ENCODE measurements at regions not wholly inside any gene's neighbourhood (a gene's known extent, or its start where the extent isn't known, plus 50 kb on each side); places are given as distances from the start of the nearest gene placed in this dataset.
A peak's percentile ranks its signal among the peaks of the same experiment; 100 is the strongest.

DNA sequence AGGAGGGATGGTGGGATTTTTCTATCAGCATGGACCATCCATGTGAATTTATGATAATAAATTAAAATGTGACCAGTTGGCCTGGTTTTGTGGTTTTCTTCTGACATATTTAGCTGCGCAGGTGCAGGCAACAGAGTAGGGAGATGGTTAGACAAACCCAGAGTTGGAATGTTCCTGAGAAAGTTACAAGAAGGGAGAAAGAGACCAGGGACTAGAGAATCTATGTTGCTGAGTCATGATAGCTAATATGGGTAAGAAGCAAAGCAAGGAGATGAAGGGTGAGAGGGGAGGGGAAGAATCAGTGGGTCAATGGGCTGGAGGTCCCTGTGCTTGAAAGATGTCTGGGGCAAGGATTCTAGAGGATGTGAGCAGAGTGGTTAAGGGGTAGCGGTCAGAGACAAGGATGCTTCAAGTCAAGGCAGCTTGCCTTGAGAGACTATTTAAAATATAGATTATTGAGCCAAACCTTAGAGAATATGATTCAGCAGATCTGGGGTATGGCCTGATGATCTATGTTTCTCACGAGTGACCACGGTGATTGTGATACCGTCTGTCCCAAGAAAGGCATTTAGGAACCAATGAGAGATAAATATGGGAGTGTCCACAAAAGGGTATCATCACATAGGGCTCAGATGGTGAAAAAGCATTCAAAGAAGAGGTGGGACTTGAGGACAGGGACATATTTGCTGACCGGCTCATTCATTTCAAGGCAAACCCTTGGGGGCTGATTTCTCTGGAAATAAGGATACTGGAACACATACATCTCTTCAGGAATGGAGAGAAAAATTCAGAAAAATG lies 219.7 kb upstream of the PLD5 start:
- Mint-ChIP-seq H3K4me1 (peaks cover 7% of the 10 kb centered on the region), H3K4me3 (no peak overlapping the region), H3K9me3 (peaks cover 9% of the 10 kb centered on the region), H3K36me3 (peaks cover 11% of the 10 kb centered on the region), H3K27me3 (no peaks in the 10 kb centered on the region), H3K27ac (no peak overlapping the region)
- ATAC-seq = no peak

DNA sequence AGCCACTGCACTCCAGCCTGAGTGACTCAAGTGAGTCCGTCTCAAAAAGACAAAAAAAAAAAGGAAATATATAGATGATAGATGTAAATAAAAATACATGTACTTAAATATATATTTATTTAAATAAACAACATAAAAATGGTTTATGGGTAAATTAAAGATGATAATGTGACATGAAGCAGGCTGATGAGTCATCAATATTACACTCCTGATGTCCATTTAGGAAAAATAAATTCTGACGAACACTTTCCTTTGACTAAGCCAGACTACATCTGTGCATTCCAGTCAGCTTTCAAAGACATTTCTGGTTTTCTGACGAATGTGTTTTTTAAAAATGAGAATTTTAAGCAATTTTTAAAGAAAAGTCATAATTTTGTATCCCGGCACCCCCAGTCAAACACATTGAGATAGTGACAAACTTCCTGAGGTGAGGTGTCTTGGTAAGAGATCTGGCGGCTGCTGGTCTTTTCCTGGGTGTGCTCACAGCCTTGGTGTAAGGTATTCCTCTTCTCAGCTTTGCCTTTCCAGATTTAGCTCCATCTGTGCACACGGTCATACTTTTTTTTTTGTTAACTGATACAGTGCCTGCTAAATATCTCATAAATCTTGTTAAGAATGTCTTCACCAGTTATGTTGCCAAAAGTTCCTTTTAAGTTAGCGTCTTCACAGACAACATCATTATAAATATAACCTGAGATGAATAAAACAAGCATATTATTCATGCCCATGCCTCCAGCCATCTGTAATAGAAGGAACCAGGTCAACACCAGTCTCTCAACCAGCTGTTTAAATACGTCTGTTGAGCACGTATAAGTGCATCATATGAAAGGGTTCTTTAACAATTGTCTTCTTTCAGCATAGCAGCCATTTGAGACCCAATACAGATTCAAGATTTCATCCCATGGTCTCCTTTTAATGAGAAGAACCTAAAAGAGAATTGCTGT lies 214.5 kb upstream of the PLD5 start:
- Mint-ChIP-seq H3K9me3 (peaks cover 9% of the 10 kb centered on the region), H3K27me3 (no peaks in the 10 kb centered on the region), H3K36me3 (peaks cover 11% of the 10 kb centered on the region), H3K4me3 (no peak overlapping the region), H3K27ac (no peak overlapping the region), H3K4me1 (peaks cover 7% of the 10 kb centered on the region)
- no peak for ATAC-seq

- H3K4me1 Mint-ChIP-seq = no peaks in the 10 kb centered on the region
- H3K36me3 Mint-ChIP-seq = peaks cover 6% of the 10 kb centered on the region
- ATAC-seq = no peak
- H3K27ac Mint-ChIP-seq = no peak overlapping the region
- H3K4me3 Mint-ChIP-seq = no peak overlapping the region
- H3K9me3 Mint-ChIP-seq = peaks cover 6% of the 10 kb centered on the region
- H3K27me3 Mint-ChIP-seq = no peaks in the 10 kb centered on the region
Measured at GRCh38 chr1:242736611-242737010, 212.1 kb upstream of the PLD5 start.

DNA sequence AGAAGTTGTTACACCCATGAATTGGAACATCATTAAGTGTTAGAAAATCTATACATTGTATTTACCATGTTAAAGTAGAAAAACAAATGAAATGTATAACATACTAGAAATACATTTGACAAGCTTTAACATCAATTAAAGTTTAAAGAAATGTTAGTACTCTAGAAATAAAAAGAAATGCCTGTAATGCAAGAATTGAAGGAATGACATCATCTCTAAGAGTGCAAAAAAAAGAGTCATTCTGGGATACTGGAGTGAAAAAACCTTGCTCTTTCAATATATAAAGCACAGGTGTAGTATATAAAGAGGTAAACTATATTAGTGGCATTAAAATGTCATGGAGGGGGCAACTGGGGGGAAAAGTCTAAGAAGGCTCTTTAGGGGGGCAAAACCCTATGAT lies 210.8 kb upstream of the PLD5 start:
- Mint-ChIP-seq H3K4me3 (no peak overlapping the region), H3K27me3 (no peaks in the 10 kb centered on the region), H3K27ac (no peak overlapping the region), H3K9me3 (no peaks in the 10 kb centered on the region), H3K4me1 (no peaks in the 10 kb centered on the region), H3K36me3 (no peaks in the 10 kb centered on the region)
- no peak for ATAC-seq

- H3K27ac Mint-ChIP-seq = no peak overlapping the region
- no peaks in the 10 kb centered on the region for H3K4me1 Mint-ChIP-seq
- H3K27me3 Mint-ChIP-seq = no peaks in the 10 kb centered on the region
- no peak for ATAC-seq
- no peaks in the 10 kb centered on the region for H3K36me3 Mint-ChIP-seq
- H3K4me3 Mint-ChIP-seq = no peak overlapping the region
- no peaks in the 10 kb centered on the region for H3K9me3 Mint-ChIP-seq
Measured at GRCh38 chr1:242731446-242731845, 206.9 kb upstream of the PLD5 start.

GRCh38 chr1:242728696-242729095 lies 204.2 kb upstream of the PLD5 start:
- Mint-ChIP-seq H3K4me3 (no peak overlapping the region), H3K36me3 (no peaks in the 10 kb centered on the region), H3K27me3 (no peaks in the 10 kb centered on the region), H3K9me3 (no peaks in the 10 kb centered on the region), H3K27ac (no peak overlapping the region), H3K4me1 (no peaks in the 10 kb centered on the region)
- no peak for ATAC-seq

DNA sequence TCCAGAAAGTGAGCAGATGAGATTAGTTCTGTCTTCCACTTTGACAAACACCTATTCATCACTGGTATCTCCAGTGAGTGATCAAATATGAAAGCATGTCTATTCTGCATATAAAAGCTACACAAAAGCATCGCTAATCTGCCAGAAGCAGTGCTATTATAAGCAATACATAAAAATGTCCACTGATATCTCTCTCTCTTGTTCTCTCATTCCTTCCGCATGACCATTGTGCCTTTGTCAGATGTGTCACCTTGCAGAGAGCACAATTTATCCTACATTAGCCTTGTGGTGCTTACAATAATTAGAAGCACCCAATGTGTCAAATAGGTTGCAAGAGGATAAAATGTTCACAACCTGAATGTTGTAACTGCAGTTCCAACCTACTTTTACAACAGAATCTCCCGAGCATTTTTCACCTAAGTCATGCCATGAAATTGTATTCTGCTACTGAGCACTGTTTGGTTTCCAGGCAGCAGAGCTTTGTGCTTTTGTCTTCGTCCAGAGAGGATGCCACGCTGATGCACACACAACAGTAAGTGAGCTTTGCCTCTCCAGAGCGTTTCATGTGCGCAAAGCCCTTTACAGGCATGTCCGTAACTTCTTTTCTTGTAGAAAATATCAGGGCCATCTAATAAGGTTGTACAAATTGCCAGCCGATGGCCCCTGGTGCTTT lies 198.7 kb upstream of the PLD5 start:
- no peak for ATAC-seq
- Mint-ChIP-seq H3K27ac (no peak overlapping the region), H3K4me3 (no peak overlapping the region), H3K9me3 (peaks cover 15% of the 10 kb centered on the region), H3K27me3 (no peaks in the 10 kb centered on the region), H3K4me1 (no peaks in the 10 kb centered on the region), H3K36me3 (no peaks in the 10 kb centered on the region)

- no peaks in the 10 kb centered on the region for H3K36me3 Mint-ChIP-seq
- no peak overlapping the region for H3K27ac Mint-ChIP-seq
- H3K27me3 Mint-ChIP-seq = peaks cover 10% of the 10 kb centered on the region
- peaks cover 19% of the 10 kb centered on the region for H3K9me3 Mint-ChIP-seq
- no peak for ATAC-seq
- no peak overlapping the region for H3K4me3 Mint-ChIP-seq
- no peaks in the 10 kb centered on the region for H3K4me1 Mint-ChIP-seq
Measured at GRCh38 chr1:242718967-242719366, 194.5 kb upstream of the PLD5 start.

GRCh38 chr1:242712248-242712647 lies 187.8 kb upstream of the PLD5 start:
- H3K27me3 Mint-ChIP-seq = peaks cover 10% of the 10 kb centered on the region
- peaks cover 5% of the 10 kb centered on the region for H3K9me3 Mint-ChIP-seq
- no peak for ATAC-seq
- no peaks in the 10 kb centered on the region for H3K4me1 Mint-ChIP-seq
- no peak overlapping the region for H3K27ac Mint-ChIP-seq
- H3K36me3 Mint-ChIP-seq = no peaks in the 10 kb centered on the region
- H3K4me3 Mint-ChIP-seq = no peak overlapping the region

GRCh38 chr1:242710847-242711246 lies 186.3 kb upstream of the PLD5 start:
- peaks cover 5% of the 10 kb centered on the region for H3K9me3 Mint-ChIP-seq
- H3K36me3 Mint-ChIP-seq = no peaks in the 10 kb centered on the region
- H3K27ac Mint-ChIP-seq = no peak overlapping the region
- H3K27me3 Mint-ChIP-seq = peaks cover 10% of the 10 kb centered on the region
- H3K4me1 Mint-ChIP-seq = no peaks in the 10 kb centered on the region
- no peak for ATAC-seq
- no peak overlapping the region for H3K4me3 Mint-ChIP-seq

DNA sequence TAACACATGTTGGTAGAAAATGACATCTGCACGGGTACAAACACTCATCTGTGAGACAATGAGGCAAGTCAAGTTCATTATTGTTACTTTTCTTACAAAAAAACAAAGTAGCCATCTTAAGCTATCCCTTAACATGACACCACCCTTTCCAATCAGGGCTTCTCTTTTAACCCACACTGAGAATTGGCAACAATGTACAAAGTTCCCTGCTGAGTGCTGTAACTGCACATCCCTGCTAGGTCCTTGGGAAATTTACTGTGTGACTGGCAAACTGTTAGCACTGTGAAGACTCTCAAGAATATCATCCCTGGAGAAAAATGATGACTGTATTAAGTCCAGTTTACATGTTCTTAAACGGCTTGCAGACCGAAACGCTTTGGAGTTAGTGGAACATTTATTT lies 185.8 kb upstream of the PLD5 start:
- Mint-ChIP-seq H3K27me3 (peaks cover 10% of the 10 kb centered on the region), H3K9me3 (peaks cover 5% of the 10 kb centered on the region), H3K36me3 (no peaks in the 10 kb centered on the region), H3K4me1 (no peaks in the 10 kb centered on the region), H3K4me3 (no peak overlapping the region), H3K27ac (no peak overlapping the region)
- no peak for ATAC-seq

- no peaks in the 10 kb centered on the region for H3K9me3 Mint-ChIP-seq
- no peak for ATAC-seq
- H3K4me3 Mint-ChIP-seq = no peak overlapping the region
- no peaks in the 10 kb centered on the region for H3K4me1 Mint-ChIP-seq
- H3K27ac Mint-ChIP-seq = no peak overlapping the region
- no peaks in the 10 kb centered on the region for H3K36me3 Mint-ChIP-seq
- peaks cover 9% of the 10 kb centered on the region for H3K27me3 Mint-ChIP-seq
Measured at GRCh38 chr1:242703467-242703866, 179.0 kb upstream of the PLD5 start.

DNA sequence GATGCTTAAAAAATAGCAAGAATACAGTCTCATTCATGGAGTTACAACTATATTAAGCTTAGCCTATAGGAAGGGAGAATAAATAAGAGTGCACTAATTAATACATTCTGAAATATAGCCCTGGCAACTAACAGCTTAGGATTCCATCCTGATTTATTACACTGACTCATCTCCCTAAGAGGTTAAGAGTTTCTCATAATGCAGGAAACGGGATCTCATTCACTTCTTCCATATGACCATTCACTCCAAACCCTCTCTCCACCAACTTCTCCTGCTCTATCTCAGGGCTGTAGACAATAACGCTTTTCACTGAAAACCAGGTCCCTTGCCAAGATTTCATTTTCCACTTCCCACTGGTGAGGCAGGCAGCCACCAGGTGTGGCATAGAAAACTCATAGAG lies 168.5 kb upstream of the PLD5 start:
- no peaks in the 10 kb centered on the region for H3K9me3 Mint-ChIP-seq
- H3K27me3 Mint-ChIP-seq = no peaks in the 10 kb centered on the region
- H3K4me1 Mint-ChIP-seq = peaks cover 11% of the 10 kb centered on the region
- ATAC-seq = no peak
- no peaks in the 10 kb centered on the region for H3K36me3 Mint-ChIP-seq
- H3K4me3 Mint-ChIP-seq = no peak overlapping the region
- H3K27ac Mint-ChIP-seq = no peak overlapping the region

- Mint-ChIP-seq H3K4me1 (peaks cover 11% of the 10 kb centered on the region), H3K4me3 (no peak overlapping the region)
- peak; percentile 34 for ATAC-seq
Measured at GRCh38 chr1:242691610-242691945, 167.1 kb upstream of the PLD5 start.

GRCh38 chr1:242690849-242691609 lies 166.5 kb upstream of the PLD5 start:
- Mint-ChIP-seq H3K36me3 (no peaks in the 10 kb centered on the region), H3K4me1 (peaks cover 11% of the 10 kb centered on the region), H3K9me3 (no peaks in the 10 kb centered on the region), H3K4me3 (no peak overlapping the region), H3K27me3 (no peaks in the 10 kb centered on the region), H3K27ac (no peak overlapping the region)
- no peak for ATAC-seq

More at GRCh38 chr1:242691610-242691945, 167.1 kb upstream of the PLD5 start:
- H3K27me3 Mint-ChIP-seq = no peaks in the 10 kb centered on the region
- H3K36me3 Mint-ChIP-seq = no peaks in the 10 kb centered on the region
- no peak overlapping the region for H3K27ac Mint-ChIP-seq
- H3K9me3 Mint-ChIP-seq = no peaks in the 10 kb centered on the region
